Right lobe of liver (tissue), 6 donors: ENCODE measurements at regions not wholly inside any gene's neighbourhood (a gene's known extent, or its start where the extent isn't known, plus 50 kb on each side); places are given as distances from the start of the nearest gene placed in this dataset.
"Not testable (repeated sequence)": the region's sequence is repeated elsewhere in the genome, so short reads cannot be mapped to it uniquely, and the experiment has no call there.

Experiments
- ATAC-seq, 4 donors: fragments of 200-7000 bp; cut with Tn5 transposase; one replicate each; pipeline ENCODE4 v1.9.1; 2020; ENCODE audit warnings: mild to moderate bottlenecking in 4 of 4, moderate library complexity in 4 of 4
- DNase-seq, 3 donors: peaks; one replicate each; pipeline ENCODE4 v3.0.0-alpha.2; 2020
- H3K27ac ChIP-seq, 3 donors: fragments of 200-600 bp; one replicate each; pipeline ENCODE4 v1.8.0; 2022
- H3K27me3 ChIP-seq, 2 donors: fragments of 200-600 bp; one replicate each; pipeline ENCODE4 v1.8.0; 2022
- H3K36me3 ChIP-seq, 4 donors: fragments of 200-600 bp; sonication (generic) in 1 of 4; one replicate each; pipeline versions ENCODE4 v1.5.1 to v1.8.0; 2017 to 2022; ENCODE audit warnings: control low read depth in 1 of 4
- H3K4me1 ChIP-seq, 4 donors: fragments of 200-600 bp; sonication (generic) in 1 of 4; one replicate each; pipeline versions ENCODE4 v1.5.1 to v1.8.0; 2017 to 2022; ENCODE audit warnings: control low read depth in 1 of 4
- H3K4me3 ChIP-seq, 3 donors: fragments of 200-600 bp; one replicate each; pipeline ENCODE4 v1.8.0; 2022
- H3K9me3 ChIP-seq, 4 donors: fragments of 200-600 bp; sonication (generic) in 1 of 4; one replicate each; pipeline versions ENCODE4 v1.5.1 to v1.8.0; 2017 to 2022; ENCODE audit warnings: control low read depth in 1 of 4
- POLR2A ChIP-seq: fragments of 450-650 bp; IDR thresholded peaks from one replicate; pipeline ENCODE4 v1.6.1; 2017; ENCODE audit warnings: antibody characterized with exemption, mild to moderate bottlenecking
- WGBS: methylation state at CpG from one replicate; pipeline ENCODE4 v1.1.6; 2018; ENCODE audit warnings: low coverage, low lambda C conversion rate; ENCODE audit not compliant: insufficient coverage; ENCODE audit errors: missing lambda C conversion rate; 5-methylcytosine and 5-hydroxymethylcytosine counted together
- intact Hi-C, 2 donors: fragments of 100-400 bp; cut with DNase I; formaldehyde crosslinking; loops; one replicate each; pipeline versions ENCODE4 v1.11.2 to v1.14.1; 2022
- TF ChIP-seq, protein P1 (sequence below), 4 donors: fragments of 200-600 bp in 3 of 4; fragments of 450-650 bp in 1 of 4; IDR thresholded peaks; one replicate each; pipeline versions ENCODE4 v1.5.1 to v1.8.0; 2016 to 2022; ENCODE audit warnings: antibody characterized with exemption in 4 of 4, mild to moderate bottlenecking in 2 of 4
- donor health status: DM: no; HTN: yes; CAD: no.
- donor health status: DM: no; HTN: no; CAD: no.
- donor health status: DM: no; HTN: no; CAD: no.
- donor health status: DM: no; HTN: yes; CAD: no.
- donor health status: DM: no; HTN: yes; CAD: no.

DNA sequence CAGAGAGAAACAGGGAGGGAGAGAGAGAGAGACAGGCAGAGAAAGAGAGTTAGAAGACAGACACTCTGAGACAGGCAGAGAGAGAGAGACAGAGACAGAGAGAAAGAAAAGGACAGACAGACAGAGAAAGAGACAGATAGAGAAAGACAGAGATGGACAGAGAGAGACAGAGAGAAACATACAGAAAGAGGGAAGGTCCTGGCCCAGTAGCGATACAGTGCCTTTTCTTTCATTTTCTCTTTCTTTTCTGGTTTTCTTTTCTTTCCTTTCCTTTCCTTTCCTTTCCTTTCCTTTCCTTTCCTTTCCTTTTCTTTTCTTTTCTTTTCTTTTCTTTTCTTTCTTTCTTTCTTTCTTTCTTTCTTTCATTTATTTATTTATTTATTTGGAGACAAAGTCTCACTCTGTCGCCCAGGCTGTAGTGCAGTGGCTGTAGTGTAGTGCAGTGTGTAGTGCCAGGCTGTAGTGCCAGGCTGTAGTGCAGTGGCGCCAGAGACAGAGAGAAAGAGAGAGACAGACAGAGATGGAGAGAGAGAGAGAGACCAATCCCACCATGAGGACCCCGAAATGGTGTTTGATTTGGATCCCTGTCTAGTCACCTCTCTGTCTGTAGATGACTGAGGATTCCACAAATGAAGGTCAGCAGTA lies 1501.5 kb upstream of the DEFB115 start:
- H3K4me3 ChIP-seq, H3K4me1 ChIP-seq, H3K9me3 ChIP-seq, H3K36me3 ChIP-seq, H3K27ac ChIP-seq, ATAC-seq, intact Hi-C loops, DNase-seq, H3K27me3 ChIP-seq: not testable (repeated sequence)
- 54% methylated on average over 3 of the region's 4 CpGs for WGBS

DNA sequence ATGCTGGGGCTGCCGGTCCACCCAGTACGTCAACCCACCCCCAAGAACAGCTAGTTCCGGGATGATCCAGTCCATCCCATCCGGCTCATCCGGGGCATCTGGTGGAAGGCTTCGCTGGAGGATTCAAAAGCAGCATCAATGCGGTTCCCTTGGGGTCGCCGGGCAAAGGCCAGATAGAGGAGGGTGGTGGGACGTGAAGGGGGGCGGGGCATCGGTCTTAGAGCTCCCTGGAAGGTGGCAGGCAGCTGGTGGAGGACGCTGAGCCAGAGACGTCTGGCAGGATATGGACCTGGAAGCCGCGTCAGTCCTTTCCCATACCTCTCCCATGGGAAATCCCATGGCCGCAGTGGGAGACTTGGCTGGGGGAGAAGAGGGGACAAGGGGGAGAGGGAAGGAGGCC lies 1500.8 kb upstream of the DEFB115 start:
- intact Hi-C loops: no loop called here
- no peaks in the 10 kb centered on the region for H3K4me1 ChIP-seq
- H3K9me3 ChIP-seq: no peaks in the 10 kb centered on the region
- H3K4me3 ChIP-seq: no peak overlapping the region
- no peaks in the 10 kb centered on the region for H3K27me3 ChIP-seq
- 74% methylated on average over 6 of the region's 17 CpGs for WGBS
- TF ChIP-seq, protein P1, sequence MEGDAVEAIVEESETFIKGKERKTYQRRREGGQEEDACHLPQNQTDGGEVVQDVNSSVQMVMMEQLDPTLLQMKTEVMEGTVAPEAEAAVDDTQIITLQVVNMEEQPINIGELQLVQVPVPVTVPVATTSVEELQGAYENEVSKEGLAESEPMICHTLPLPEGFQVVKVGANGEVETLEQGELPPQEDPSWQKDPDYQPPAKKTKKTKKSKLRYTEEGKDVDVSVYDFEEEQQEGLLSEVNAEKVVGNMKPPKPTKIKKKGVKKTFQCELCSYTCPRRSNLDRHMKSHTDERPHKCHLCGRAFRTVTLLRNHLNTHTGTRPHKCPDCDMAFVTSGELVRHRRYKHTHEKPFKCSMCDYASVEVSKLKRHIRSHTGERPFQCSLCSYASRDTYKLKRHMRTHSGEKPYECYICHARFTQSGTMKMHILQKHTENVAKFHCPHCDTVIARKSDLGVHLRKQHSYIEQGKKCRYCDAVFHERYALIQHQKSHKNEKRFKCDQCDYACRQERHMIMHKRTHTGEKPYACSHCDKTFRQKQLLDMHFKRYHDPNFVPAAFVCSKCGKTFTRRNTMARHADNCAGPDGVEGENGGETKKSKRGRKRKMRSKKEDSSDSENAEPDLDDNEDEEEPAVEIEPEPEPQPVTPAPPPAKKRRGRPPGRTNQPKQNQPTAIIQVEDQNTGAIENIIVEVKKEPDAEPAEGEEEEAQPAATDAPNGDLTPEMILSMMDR (IDR thresholded peaks at IDR 0.05): no peak
- no peak for DNase-seq
- no peaks in the 10 kb centered on the region for H3K36me3 ChIP-seq
- ATAC-seq: no peak
- no peak overlapping the region for H3K27ac ChIP-seq

DNA sequence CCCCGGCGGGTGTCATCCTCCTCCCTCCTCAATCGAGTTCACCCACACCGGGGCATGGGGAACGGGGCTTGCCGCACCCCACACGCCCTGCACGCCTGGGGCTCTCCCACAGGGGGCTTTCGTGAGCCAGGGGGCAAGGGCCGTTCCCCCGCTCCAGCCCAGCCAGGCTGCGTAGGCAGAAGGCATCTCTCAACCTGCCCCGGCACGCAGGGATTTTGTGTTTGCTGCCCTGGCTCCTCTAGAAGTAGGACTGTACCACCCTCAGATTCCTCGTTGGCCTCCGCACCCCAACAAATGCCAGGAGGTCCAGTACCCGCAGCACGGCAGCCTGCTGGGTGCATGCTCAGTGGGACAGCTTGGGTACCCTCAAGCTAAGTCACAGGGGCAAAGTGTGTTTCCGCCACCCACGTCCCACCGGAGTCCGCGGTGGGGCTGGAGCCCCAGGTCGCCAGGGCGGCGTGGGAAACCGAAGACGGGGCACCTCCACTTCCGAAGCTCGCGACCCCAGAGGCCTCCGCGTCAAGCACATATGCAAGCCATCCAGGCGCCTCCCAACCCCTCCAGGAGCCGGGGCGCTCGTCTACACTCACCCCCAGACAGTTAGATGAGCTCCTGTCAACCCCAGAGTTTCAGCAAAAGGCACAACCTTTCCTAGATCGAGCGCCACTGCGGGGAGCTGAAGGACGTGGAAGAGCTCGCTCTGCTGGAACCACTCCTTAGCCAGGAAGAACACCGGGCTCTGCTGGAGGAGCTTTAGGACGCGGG lies 1495.7 kb upstream of the DEFB115 start:
- H3K27ac ChIP-seq, H3K9me3 ChIP-seq, ATAC-seq, H3K4me3 ChIP-seq, DNase-seq, H3K36me3 ChIP-seq, H3K4me1 ChIP-seq, intact Hi-C loops, H3K27me3 ChIP-seq: not testable (repeated sequence)
- WGBS: 55% methylated on average over 14 of the region's 45 CpGs

DNA sequence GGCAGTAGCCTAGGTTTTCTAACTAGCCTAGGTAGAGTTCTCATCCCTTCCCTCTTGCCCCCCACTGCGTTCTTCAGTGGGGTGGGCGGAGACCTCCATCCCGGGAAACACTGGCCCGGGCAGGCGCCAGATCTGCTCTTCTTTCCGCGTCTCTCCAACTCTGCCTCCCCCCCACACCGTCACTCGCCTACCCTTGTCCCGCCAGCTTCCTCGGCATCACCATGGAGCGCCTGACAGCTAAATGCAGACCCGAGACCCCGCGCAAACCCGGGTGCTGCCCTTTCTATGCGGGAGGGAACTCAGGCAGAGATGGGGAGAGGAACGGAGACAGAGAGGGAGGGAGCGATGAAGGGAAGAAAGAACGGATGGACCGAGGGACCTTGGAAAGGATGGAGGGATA lies 1494.8 kb upstream of the DEFB115 start:
- Histone ChIP-seq H3K4me3 (no peak overlapping the region), H3K36me3 (no peaks in the 10 kb centered on the region), H3K27me3 (no peaks in the 10 kb centered on the region), H3K9me3 (no peaks in the 10 kb centered on the region), H3K4me1 (no peaks in the 10 kb centered on the region), H3K27ac (no peak overlapping the region)
- WGBS: 46% methylated on average over 12 of the region's 21 CpGs
- no peak for ATAC-seq
- no peak for DNase-seq
- TF ChIP-seq POLR2A: no peak
- TF ChIP-seq, protein P1 (IDR thresholded peaks at IDR 0.05): no peak
- intact Hi-C loops: no loop called here

DNA sequence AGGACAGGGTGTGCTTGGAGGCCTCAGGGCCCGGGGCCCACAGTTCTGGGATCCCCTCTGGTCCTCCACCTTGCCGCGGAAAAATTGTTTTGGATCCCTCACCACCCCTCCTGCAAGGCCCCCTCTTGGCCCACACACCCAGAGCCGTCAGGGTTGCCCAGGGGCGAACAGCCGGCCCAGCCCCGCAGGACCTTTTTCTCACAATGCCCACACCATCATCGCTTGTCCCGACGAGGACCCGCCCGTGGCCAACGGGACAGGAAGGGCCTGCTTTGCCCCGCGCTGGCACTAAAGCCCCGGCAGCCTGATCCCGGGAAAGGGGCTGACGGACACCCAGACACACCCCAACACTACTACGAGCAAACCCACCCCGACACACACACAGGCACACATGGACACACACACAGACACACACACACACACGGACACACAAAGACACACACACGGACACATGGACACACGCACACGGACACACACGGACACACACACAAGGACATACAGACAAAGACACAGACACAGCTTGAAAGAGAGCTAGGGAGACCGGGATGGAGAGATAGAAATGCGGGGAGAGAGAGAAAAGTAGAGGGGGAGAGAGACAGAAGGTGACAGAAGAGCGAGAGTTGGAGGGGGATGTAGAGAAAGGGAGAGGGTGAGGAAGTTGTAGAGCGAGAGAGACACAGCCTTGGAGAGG lies 1493.5 kb upstream of the DEFB115 start:
- Histone ChIP-seq H3K27me3 (no peaks in the 10 kb centered on the region), H3K4me1 (no peaks in the 10 kb centered on the region), H3K9me3 (no peaks in the 10 kb centered on the region), H3K27ac (no peak overlapping the region), H3K4me3 (no peak overlapping the region), H3K36me3 (no peaks in the 10 kb centered on the region)
- intact Hi-C loops: no loop called here
- WGBS: 55% methylated on average over 15 of the region's 29 CpGs
- no peak for TF ChIP-seq POLR2A
- TF ChIP-seq, protein P1 (IDR thresholded peaks at IDR 0.05): no peak
- ATAC-seq: no peak
- no peak for DNase-seq
